Ascending aorta (tissue), 2 donors: ENCODE measurements at regions not wholly inside any gene's neighbourhood (a gene's known extent, or its start where the extent isn't known, plus 50 kb on each side); places are given as distances from the start of the nearest gene placed in this dataset.

ENCODE experiments used
- DNase-seq, 2 donors: peaks; one replicate each; pipeline ENCODE4 v3.0.0-alpha.2; 2019; ENCODE audit warnings: low spot score in 2 of 2
- H3K27ac ChIP-seq, 2 donors: fragments of 200-600 bp; sonication (generic); one replicate each; pipeline ENCODE4 v1.5.1; 2016 to 2017; ENCODE audit warnings: mild to moderate bottlenecking in 1 of 2
- H3K27me3 ChIP-seq: fragments of 200-600 bp; sonication (generic); one replicate; pipeline ENCODE4 v1.5.1; 2017
- H3K36me3 ChIP-seq, 2 donors: fragments of 200-600 bp; sonication (generic); one replicate each; pipeline ENCODE4 v1.5.1; 2016
- H3K4me1 ChIP-seq, 2 donors: fragments of 200-600 bp; sonication (generic); one replicate each; pipeline ENCODE4 v1.5.1; 2016 to 2017; ENCODE audit warnings: mild to moderate bottlenecking in 1 of 2
- H3K4me3 ChIP-seq, 2 donors: fragments of 200-600 bp; sonication (generic); one replicate each; pipeline ENCODE4 v1.5.1; 2016 to 2017; ENCODE audit warnings: mild to moderate bottlenecking in 1 of 2
- H3K9me3 ChIP-seq, 2 donors: fragments of 200-600 bp; sonication (generic); one replicate each; pipeline ENCODE4 v1.5.1; 2016
- CTCF ChIP-seq, 3 experiments: fragments of 200-600 bp in 2 of 3; fragments of 450-650 bp in 1 of 3; sonication (generic) in 2 of 3; IDR thresholded peaks; one replicate each; pipeline ENCODE4 v1.5.1; 2016 to 2019; ENCODE audit warnings: antibody characterized with exemption in 3 of 3, mild to moderate bottlenecking in 1 of 3, moderate library complexity in 1 of 3
- intact Hi-C: fragments of 100-400 bp; cut with DNase I; formaldehyde crosslinking; loops from one replicate; pipeline ENCODE4 v1.15.1; 2023

DNA sequence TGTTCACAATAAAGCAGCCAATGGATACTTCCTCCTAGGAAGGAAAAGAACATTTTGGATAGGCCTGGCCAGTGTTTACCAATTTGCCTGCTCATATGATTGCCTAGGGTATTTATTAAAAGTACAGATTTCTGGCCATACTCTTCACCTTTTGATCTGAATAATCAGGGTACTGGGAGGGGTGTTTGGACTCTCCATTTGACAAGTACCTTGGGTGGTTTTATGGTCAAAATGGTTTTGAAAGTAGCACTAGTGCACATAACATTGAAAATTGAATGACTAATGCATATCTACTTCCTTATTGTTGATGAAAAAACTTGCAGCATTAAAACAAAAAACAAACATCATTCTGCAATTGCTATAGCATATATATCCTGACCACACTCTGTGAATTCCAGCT is 333.3 kb upstream of the CDH2 start:
- no peak for TF ChIP-seq CTCF (IDR thresholded peaks at IDR 0.05)
- DNase-seq: no peak
- intact Hi-C loops: no loop called here
- Histone ChIP-seq H3K4me3 (no peak overlapping the region), H3K36me3 (no peaks in the 10 kb centered on the region), H3K4me1 (no peaks in the 10 kb centered on the region), H3K27me3 (no peaks in the 10 kb centered on the region), H3K9me3 (no peaks in the 10 kb centered on the region), H3K27ac (no peak overlapping the region)

DNA sequence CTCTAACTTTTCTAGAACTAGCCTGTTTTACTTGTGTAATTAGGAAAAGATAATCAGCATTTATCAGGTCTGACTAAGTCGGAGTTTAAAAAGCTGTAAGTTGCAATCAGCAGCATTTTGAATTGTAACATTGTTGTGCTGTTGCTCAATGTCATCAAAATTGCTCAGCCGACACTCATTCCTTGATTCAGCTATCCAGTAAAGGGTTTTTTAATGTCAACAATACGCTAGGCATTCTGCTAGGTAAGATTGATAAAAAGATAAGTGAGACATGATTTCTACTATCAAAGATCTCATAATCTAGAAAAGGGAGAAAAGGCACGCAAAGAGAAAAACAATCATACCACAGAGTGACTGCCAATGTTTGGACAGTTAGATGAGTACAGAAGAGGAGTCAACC is 327.1 kb upstream of the CDH2 start:
- intact Hi-C loops: no loop called here
- H3K4me3 ChIP-seq: no peak overlapping the region
- no peak for TF ChIP-seq CTCF (IDR thresholded peaks at IDR 0.05)
- H3K27me3 ChIP-seq: no peaks in the 10 kb centered on the region
- no peaks in the 10 kb centered on the region for H3K4me1 ChIP-seq
- DNase-seq: no peak
- H3K9me3 ChIP-seq: no peaks in the 10 kb centered on the region
- no peaks in the 10 kb centered on the region for H3K36me3 ChIP-seq
- H3K27ac ChIP-seq: no peak overlapping the region

- H3K27ac ChIP-seq: no peak overlapping the region
- no peak for TF ChIP-seq CTCF (IDR thresholded peaks at IDR 0.05)
- intact Hi-C loops: no loop called here
- no peak for DNase-seq
- H3K36me3 ChIP-seq: no peaks in the 10 kb centered on the region
- no peaks in the 10 kb centered on the region for H3K27me3 ChIP-seq
- H3K4me3 ChIP-seq: no peak overlapping the region
- no peaks in the 10 kb centered on the region for H3K4me1 ChIP-seq
- H3K9me3 ChIP-seq: peaks cover 0 to 3% of the 10 kb centered on the region in 2 donors
Measured at GRCh38 chr18:28494151-28494550, 317.2 kb upstream of the CDH2 start.

- Histone ChIP-seq H3K36me3 (no peaks in the 10 kb centered on the region), H3K9me3 (peaks cover 0 to 7% of the 10 kb centered on the region in 2 donors), H3K27ac (no peak overlapping the region), H3K4me1 (no peaks in the 10 kb centered on the region), H3K27me3 (no peaks in the 10 kb centered on the region), H3K4me3 (no peak overlapping the region)
- intact Hi-C loops: no loop called here
- TF ChIP-seq CTCF (IDR thresholded peaks at IDR 0.05): no peak
- no peak for DNase-seq
Measured at GRCh38 chr18:28485918-28486317, 309.0 kb upstream of the CDH2 start.

- H3K36me3 ChIP-seq: no peaks in the 10 kb centered on the region
Measured at GRCh38 chr18:28485210-28485801, 308.4 kb upstream of the CDH2 start.

More at GRCh38 chr18:28485210-28485801, 308.4 kb upstream of the CDH2 start:
- no peak overlapping the region for H3K27ac ChIP-seq
- H3K9me3 ChIP-seq: peaks cover 0 to 4% of the 10 kb centered on the region in 2 donors
- H3K4me3 ChIP-seq: no peak overlapping the region
- H3K27me3 ChIP-seq: no peaks in the 10 kb centered on the region
- no peak for DNase-seq
- H3K4me1 ChIP-seq: no peaks in the 10 kb centered on the region
- TF ChIP-seq CTCF (IDR thresholded peaks at IDR 0.05): no peak
- intact Hi-C loops: no loop called here
